GM12865 (cell line): ENCODE measurements at regions not wholly inside any gene's neighbourhood (a gene's known extent, or its start where the extent isn't known, plus 50 kb on each side); places are given as distances from the start of the nearest gene placed in this dataset.
"Not testable (repeated sequence)": the region's sequence is repeated elsewhere in the genome, so short reads cannot be mapped to it uniquely, and the experiment has no call there.

Source experiments
- DNase-seq: peaks from one replicate; pipeline ENCODE4 v3.0.0; 2010; ENCODE audit warnings: low read depth
- H3K4me3 ChIP-seq: 2 replicates; pipeline ENCODE4 v1.5.1; 2011; ENCODE audit warnings: mild to moderate bottlenecking, low read depth, low read length, control low read depth
- CTCF ChIP-seq: IDR thresholded peaks from 2 replicates; pipeline ENCODE4 v1.5.1; 2011; ENCODE audit warnings: low read length, control low read depth, low read depth, inconsistent platforms; ENCODE audit not compliant: insufficient read depth; ENCODE audit errors: missing control alignments

- no peak for DNase-seq
- no peak overlapping the region for H3K4me3 ChIP-seq
- no peak for TF ChIP-seq CTCF
Measured at GRCh38 chr13:48876289-48876688, 99.4 kb upstream of the FNDC3A start.

- H3K4me3 ChIP-seq, result no peak overlapping the region
- no peak for TF ChIP-seq CTCF
- DNase-seq, result no peak
Measured at GRCh38 chr13:48879432-48879831, 96.3 kb upstream of the FNDC3A start.

- TF ChIP-seq CTCF, result no peak
- H3K4me3 ChIP-seq, result no peak overlapping the region
Measured at GRCh38 chr13:48879854-48880253, 95.9 kb upstream of the FNDC3A start.

GRCh38 chr13:48883786-48884185, 91.9 kb upstream of the FNDC3A start:
- DNase-seq, H3K4me3 ChIP-seq: not testable (repeated sequence)

More at GRCh38 chr13:48879854-48880253, 95.9 kb upstream of the FNDC3A start:
- no peak for DNase-seq

GRCh38 chr13:48885027-48885395, 90.7 kb upstream of the FNDC3A start:
- TF ChIP-seq CTCF, result no peak
- DNase-seq, result no peak
- no peak overlapping the region for H3K4me3 ChIP-seq

- no peak for TF ChIP-seq CTCF
- DNase-seq, result no peak
- H3K4me3 ChIP-seq, result no peak overlapping the region
Measured at GRCh38 chr13:48888613-48889012, 87.1 kb upstream of the FNDC3A start.

- no peak for DNase-seq
- TF ChIP-seq CTCF, result no peak
- H3K4me3 ChIP-seq, result no peak overlapping the region
Measured at GRCh38 chr13:48890391-48890790, 85.3 kb upstream of the FNDC3A start.

GRCh38 chr13:48891586-48891985, 84.1 kb upstream of the FNDC3A start:
- no peak for DNase-seq
- H3K4me3 ChIP-seq, result no peak overlapping the region
- TF ChIP-seq CTCF, result no peak
